ENCODE measurements at regions not wholly inside any gene's neighbourhood (a gene's known extent, or its start where the extent isn't known, plus 50 kb on each side); places are given as distances from the start of the nearest gene placed in this dataset.
"Not testable (repeated sequence)": the region's sequence is repeated elsewhere in the genome, so short reads cannot be mapped to it uniquely, and the experiment has no call there.

- FAIRE-seq (no peak), DNase-seq (ENCODE audit: insufficient read length) (no peak)
- TF ChIP-seq POLR2AphosphoS5 (IDR thresholded peaks at IDR 0.05; ENCODE audit: low read depth, low read length) (no peak), TAF1 (IDR thresholded peaks at IDR 0.05; ENCODE audit: borderline replicate concordance, low read depth, low read length) (no peak), POLR2A (IDR thresholded peaks at IDR 0.05; ENCODE audit: low read depth, low read length) (no peak)
These were observed 113.5 kb downstream of the PLCE1 start for GRCh38 chr10:94107191-94107590.

- FAIRE-seq, result no peak
- TF ChIP-seq POLR2AphosphoS5 (IDR thresholded peaks at IDR 0.05; ENCODE audit: low read depth, low read length), result no peak
- TF ChIP-seq POLR2A (IDR thresholded peaks at IDR 0.05; ENCODE audit: low read depth, low read length), result no peak
- no peak for TF ChIP-seq TAF1 (IDR thresholded peaks at IDR 0.05; ENCODE audit: borderline replicate concordance, low read depth, low read length)
- DNase-seq (ENCODE audit: insufficient read length), result no peak
These were observed 114.5 kb downstream of the PLCE1 start for GRCh38 chr10:94108200-94108599.

- TF ChIP-seq POLR2A (IDR thresholded peaks at IDR 0.05; ENCODE audit: low read depth, low read length) (no peak), POLR2AphosphoS5 (IDR thresholded peaks at IDR 0.05; ENCODE audit: low read depth, low read length) (no peak), TAF1 (IDR thresholded peaks at IDR 0.05; ENCODE audit: borderline replicate concordance, low read depth, low read length) (no peak)
- no peak for FAIRE-seq
These were observed 117.6 kb downstream of the PLCE1 start for GRCh38 chr10:94111367-94111766.

DNA sequence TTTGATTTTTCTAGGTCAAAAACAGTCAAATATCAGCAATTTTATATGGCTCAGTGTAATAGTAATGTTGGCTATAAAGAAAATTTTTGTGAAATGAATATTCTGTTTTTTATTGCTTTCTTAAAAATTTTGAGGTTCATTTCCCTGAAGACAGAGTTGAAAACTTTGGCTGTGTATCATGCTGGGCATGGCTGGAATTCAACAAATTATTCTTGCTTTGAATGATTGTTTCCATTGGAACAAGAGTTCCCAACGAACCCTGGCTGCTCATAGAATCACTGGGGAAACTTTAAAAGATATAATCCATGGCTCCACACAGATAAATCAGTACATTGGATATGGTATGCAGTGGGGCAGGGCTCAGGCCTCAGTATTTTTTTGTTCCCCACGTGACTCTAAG, 118.6 kb downstream of the PLCE1 start:
- no peak for TF ChIP-seq TAF1 (IDR thresholded peaks at IDR 0.05; ENCODE audit: borderline replicate concordance, low read depth, low read length)
- no peak for TF ChIP-seq POLR2A (IDR thresholded peaks at IDR 0.05; ENCODE audit: low read depth, low read length)
- no peak for TF ChIP-seq POLR2AphosphoS5 (IDR thresholded peaks at IDR 0.05; ENCODE audit: low read depth, low read length)
- FAIRE-seq, result no peak
- DNase-seq (ENCODE audit: insufficient read length), result no peak

More at GRCh38 chr10:94111367-94111766, 117.6 kb downstream of the PLCE1 start:
- no peak for DNase-seq (ENCODE audit: insufficient read length)

- no peak for DNase-seq (ENCODE audit: insufficient read length)
- FAIRE-seq, result no peak
- no peak for TF ChIP-seq POLR2A (IDR thresholded peaks at IDR 0.05; ENCODE audit: low read depth, low read length)
- TF ChIP-seq POLR2AphosphoS5 (IDR thresholded peaks at IDR 0.05; ENCODE audit: low read depth, low read length), result no peak
- no peak for TF ChIP-seq TAF1 (IDR thresholded peaks at IDR 0.05; ENCODE audit: borderline replicate concordance, low read depth, low read length)
These were observed 122.0 kb downstream of the PLCE1 start for GRCh38 chr10:94115725-94116124.

GRCh38 chr10:94116848-94117247, 123.1 kb downstream of the PLCE1 start:
- TF ChIP-seq POLR2AphosphoS5 (IDR thresholded peaks at IDR 0.05; ENCODE audit: low read depth, low read length) (no peak), POLR2A (IDR thresholded peaks at IDR 0.05; ENCODE audit: low read depth, low read length) (no peak), TAF1 (IDR thresholded peaks at IDR 0.05; ENCODE audit: borderline replicate concordance, low read depth, low read length) (no peak)
- DNase-seq (ENCODE audit: insufficient read length) (no peak), FAIRE-seq (no peak)

DNA sequence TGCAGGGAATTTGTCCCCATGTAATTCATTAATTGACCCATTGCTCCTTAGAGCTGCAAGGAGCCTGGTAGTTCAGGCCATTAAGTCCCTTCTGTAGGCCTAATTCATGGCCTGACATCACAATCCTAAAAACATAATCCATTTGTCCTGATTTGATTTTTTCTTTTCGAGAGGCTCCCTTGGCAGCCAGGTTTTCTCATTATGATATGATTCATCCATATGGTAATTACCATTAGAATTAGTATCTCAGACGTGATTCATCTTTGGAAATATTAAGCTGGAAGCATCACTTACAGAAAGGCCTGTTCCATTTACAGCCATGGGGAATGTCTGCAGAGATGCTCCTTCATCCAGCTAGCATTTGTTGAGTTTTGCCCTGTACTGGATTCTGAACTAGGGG, 128.5 kb downstream of the PLCE1 start:
- no peak for DNase-seq (ENCODE audit: insufficient read length)
- TF ChIP-seq POLR2AphosphoS5 (IDR thresholded peaks at IDR 0.05; ENCODE audit: low read depth, low read length), result no peak
- no peak for TF ChIP-seq TAF1 (IDR thresholded peaks at IDR 0.05; ENCODE audit: borderline replicate concordance, low read depth, low read length)
- no peak for TF ChIP-seq POLR2A (IDR thresholded peaks at IDR 0.05; ENCODE audit: low read depth, low read length)
- no peak for FAIRE-seq

DNA sequence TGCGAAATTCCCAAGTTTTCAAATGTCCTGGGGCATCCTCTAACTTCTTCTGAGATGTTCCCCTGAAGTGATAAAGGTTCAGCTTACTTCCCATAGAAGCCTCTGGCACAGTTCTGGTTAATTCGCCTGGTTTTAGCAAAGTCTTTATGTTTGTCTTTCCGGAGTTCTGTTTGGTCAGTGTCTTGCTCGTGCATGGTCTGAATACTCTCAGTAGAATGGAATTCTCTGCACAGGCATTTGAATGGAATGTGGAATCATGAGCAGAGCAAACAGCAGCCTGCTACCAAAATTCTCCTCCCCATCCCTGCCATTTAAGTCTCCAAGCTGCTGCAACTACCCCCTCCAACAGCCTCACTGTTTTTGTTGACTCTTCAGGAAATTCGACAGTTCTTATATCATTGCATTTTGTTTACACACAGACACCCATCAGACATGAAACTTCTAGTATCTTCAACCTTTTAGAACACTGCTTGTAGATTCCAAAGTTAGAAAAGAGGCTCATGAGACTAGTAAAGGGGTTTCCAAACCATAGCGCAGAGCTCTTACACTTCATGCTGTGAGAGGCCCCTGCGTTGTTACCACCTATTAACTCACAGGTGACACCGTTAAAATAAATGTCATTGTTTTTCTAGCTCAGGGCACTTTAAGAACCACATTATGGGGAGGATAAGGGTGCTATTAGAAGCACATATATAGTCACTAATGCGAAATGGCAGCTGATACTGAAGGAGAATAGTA, 129.7 kb downstream of the PLCE1 start:
- no peak for FAIRE-seq
- TF ChIP-seq POLR2AphosphoS5 (IDR thresholded peaks at IDR 0.05; ENCODE audit: low read depth, low read length) (no peak), POLR2A (IDR thresholded peaks at IDR 0.05; ENCODE audit: low read depth, low read length) (no peak), TAF1 (IDR thresholded peaks at IDR 0.05; ENCODE audit: borderline replicate concordance, low read depth, low read length) (no peak)
- no peak for DNase-seq (ENCODE audit: insufficient read length)

GRCh38 chr10:94124147-94124546, 130.4 kb downstream of the PLCE1 start:
- DNase-seq (ENCODE audit: insufficient read length); FAIRE-seq: not testable (repeated sequence)

GRCh38 chr10:94125268-94125667, 131.5 kb downstream of the PLCE1 start:
- DNase-seq (ENCODE audit: insufficient read length); FAIRE-seq: not testable (repeated sequence)

- no peak for FAIRE-seq
These were observed 132.1 kb downstream of the PLCE1 start for GRCh38 chr10:94125856-94126255.

DNA sequence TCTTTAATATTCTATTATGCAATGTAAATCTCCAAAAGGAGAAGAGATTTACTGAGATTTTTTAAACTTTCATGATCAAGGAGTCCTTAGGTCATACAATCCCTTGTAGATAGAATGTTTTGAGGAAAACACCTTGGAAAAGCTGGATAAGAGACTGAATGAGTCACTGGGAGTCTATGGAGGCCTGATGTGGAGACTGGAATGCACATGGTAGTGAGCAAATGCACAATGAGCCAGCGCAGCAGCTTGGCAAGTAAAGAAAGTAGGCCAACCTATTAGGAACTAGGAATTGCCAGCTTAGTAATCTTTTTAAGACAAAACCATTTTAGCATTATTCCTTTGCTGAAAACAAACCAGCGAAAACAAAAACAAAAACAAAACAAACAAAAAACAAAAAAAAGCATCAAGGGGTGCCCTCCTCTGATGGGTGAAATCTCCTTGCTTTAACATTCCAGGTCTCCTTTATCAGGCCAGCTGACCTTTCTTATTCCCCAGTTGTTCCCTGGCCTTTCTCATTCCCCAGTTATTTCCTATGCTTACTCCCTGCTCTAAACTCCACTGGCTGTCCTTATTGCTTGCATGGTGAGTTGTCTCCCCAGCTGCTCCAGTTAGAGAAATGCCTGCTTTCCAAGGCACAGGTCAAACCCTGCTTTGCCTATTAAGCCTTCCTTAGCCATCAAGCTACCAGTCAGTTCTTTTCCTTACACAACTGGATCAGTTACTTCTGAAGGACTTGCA, 135.8 kb downstream of the PLCE1 start:
- TF ChIP-seq POLR2A (IDR thresholded peaks at IDR 0.05; ENCODE audit: low read depth, low read length) (no peak), TAF1 (IDR thresholded peaks at IDR 0.05; ENCODE audit: borderline replicate concordance, low read depth, low read length) (no peak), POLR2AphosphoS5 (IDR thresholded peaks at IDR 0.05; ENCODE audit: low read depth, low read length) (no peak)
- FAIRE-seq (no peak), DNase-seq (ENCODE audit: insufficient read length) (no peak)

More at GRCh38 chr10:94125856-94126255, 132.1 kb downstream of the PLCE1 start:
- TF ChIP-seq POLR2A (IDR thresholded peaks at IDR 0.05; ENCODE audit: low read depth, low read length) (no peak), TAF1 (IDR thresholded peaks at IDR 0.05; ENCODE audit: borderline replicate concordance, low read depth, low read length) (no peak), POLR2AphosphoS5 (IDR thresholded peaks at IDR 0.05; ENCODE audit: low read depth, low read length) (no peak)
- no peak for DNase-seq (ENCODE audit: insufficient read length)
